Skin of body (tissue), 1 donor: ENCODE measurements at regions not wholly inside any gene's neighbourhood (a gene's known extent, or its start where the extent isn't known, plus 50 kb on each side); places are given as distances from the start of the nearest gene placed in this dataset.
"Not testable (repeated sequence)": the region's sequence is repeated elsewhere in the genome, so short reads cannot be mapped to it uniquely, and the experiment has no call there.

Experiments used
- DNase-seq: peaks from one replicate; lab custom pipeline; 2025; lab: John Stamatoyannopoulos, UW

- no peak for DNase-seq
Observed at GRCh38 chr3:125645616-125646015, 50.3 kb upstream of the OSBPL11 start.

GRCh38 chr3:125646581-125646980 lies 51.3 kb upstream of the OSBPL11 start:
- no peak for DNase-seq

- DNase-seq, result no peak
Observed at GRCh38 chr3:125647318-125648014, 52.2 kb upstream of the OSBPL11 start.

GRCh38 chr3:125651244-125651643 lies 55.9 kb upstream of the OSBPL11 start:
- no peak for DNase-seq

- no peak for DNase-seq
Observed at GRCh38 chr3:125652349-125652748, 57.1 kb upstream of the OSBPL11 start.

GRCh38 chr3:125654526-125654925 lies 59.2 kb upstream of the OSBPL11 start:
- no peak for DNase-seq

GRCh38 chr3:125662675-125663074 lies 67.4 kb upstream of the OSBPL11 start:
- DNase-seq, result no peak

GRCh38 chr3:125670352-125670751 lies 75.1 kb upstream of the OSBPL11 start:
- no peak for DNase-seq

- no peak for DNase-seq
Observed at GRCh38 chr3:125670945-125671344, 75.6 kb upstream of the OSBPL11 start.

- DNase-seq, result no peak
Observed at GRCh38 chr3:125671461-125672243, 76.4 kb upstream of the OSBPL11 start.

- no peak for DNase-seq
Observed at GRCh38 chr3:125675791-125676190, 80.5 kb upstream of the OSBPL11 start.

GRCh38 chr3:125679258-125679657 lies 84.0 kb upstream of the OSBPL11 start:
- no peak for DNase-seq

- DNase-seq, result no peak
Observed at GRCh38 chr3:125681146-125681545, 85.8 kb upstream of the OSBPL11 start.

GRCh38 chr3:125681906-125682305 lies 86.6 kb upstream of the OSBPL11 start:
- not testable (repeated sequence) for DNase-seq

GRCh38 chr3:125682610-125683009 lies 87.3 kb upstream of the OSBPL11 start:
- DNase-seq, result not testable (repeated sequence)

GRCh38 chr3:125683067-125683829 lies 88.0 kb upstream of the OSBPL11 start:
- no peak for DNase-seq

- no peak for DNase-seq
Observed at GRCh38 chr3:125684199-125684598, 88.9 kb upstream of the OSBPL11 start.

GRCh38 chr3:125685741-125686140 lies 90.4 kb upstream of the OSBPL11 start:
- not testable (repeated sequence) for DNase-seq

- DNase-seq, result no peak
Observed at GRCh38 chr3:125692361-125692760, 97.1 kb upstream of the OSBPL11 start.

- no peak for DNase-seq
Observed at GRCh38 chr3:125693887-125694286, 98.6 kb upstream of the OSBPL11 start.

- no peak for DNase-seq
Observed at GRCh38 chr3:125694761-125695294, 99.5 kb upstream of the OSBPL11 start.

- DNase-seq, result no peak
Observed at GRCh38 chr3:125695688-125696087, 100.4 kb upstream of the OSBPL11 start.
